ENCODE measurements at regions not wholly inside any gene's neighbourhood (a gene's known extent, or its start where the extent isn't known, plus 50 kb on each side); places are given as distances from the start of the nearest gene placed in this dataset.

DNA sequence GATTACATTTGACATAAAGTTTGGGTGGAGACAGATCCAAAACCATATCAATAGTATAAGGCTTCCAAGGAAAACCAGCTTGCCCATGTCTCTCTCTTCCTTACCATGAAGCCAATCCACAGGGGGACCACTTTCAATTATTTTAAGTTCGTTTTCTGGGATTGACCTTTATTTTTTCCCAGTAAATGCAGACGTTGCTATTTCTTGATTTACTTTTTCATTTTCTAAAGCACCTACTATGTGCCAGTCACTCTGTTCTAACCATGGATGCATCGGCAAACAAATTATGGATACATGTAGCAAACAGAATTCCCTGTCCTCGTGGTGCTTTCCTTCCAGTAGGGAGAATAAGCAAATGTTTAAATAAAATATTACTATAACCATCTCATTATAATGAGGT is 65.8 kb upstream of the KCNA1 start:
- Histone ChIP-seq H3K4me1 (ENCODE audit: insufficient read depth, low read length) (no peaks in the 10 kb centered on the region), H3K27ac (ENCODE audit: low read depth, low read length) (no peak overlapping the region), H3K36me3 (ENCODE audit: insufficient read depth, low read length) (no peaks in the 10 kb centered on the region), H3K9me3 (ENCODE audit: low read length) (no peaks in the 10 kb centered on the region), H3K9ac (ENCODE audit: low read length) (no peak overlapping the region), H3K27me3 (ENCODE audit: control insufficient read depth in 1 of 2, insufficient read depth in 2 of 2, low read length in 2 of 2) (no peaks in the 10 kb centered on the region), H3K4me3 (ENCODE audit: low read depth in 1 of 2, low read length in 2 of 2) (no peak overlapping the region)

DNA sequence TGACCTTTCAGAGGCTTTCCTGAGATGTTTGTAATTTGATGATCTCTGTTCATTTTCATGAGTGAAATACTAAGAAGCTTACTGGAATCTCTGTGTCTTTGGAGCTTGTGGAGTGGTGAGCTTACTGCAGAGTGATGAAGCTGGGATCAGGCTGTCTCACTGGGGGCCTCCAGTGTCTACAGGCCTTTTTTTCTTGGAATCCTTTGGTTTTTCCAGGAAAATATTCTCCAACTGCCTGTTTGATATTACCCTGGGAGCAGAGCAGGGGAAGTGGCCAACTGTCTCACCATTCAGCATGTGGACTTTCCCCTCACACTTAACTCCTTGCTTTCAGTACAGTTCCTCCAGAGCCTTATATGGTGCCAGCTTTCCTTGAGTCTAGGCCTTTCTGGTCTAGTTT is 62.0 kb upstream of the KCNA1 start:
- Histone ChIP-seq H3K27ac (ENCODE audit: low read depth, low read length) (no peak overlapping the region), H3K27me3 (ENCODE audit: control insufficient read depth in 1 of 2, insufficient read depth in 2 of 2, low read length in 2 of 2) (no peaks in the 10 kb centered on the region), H3K9me3 (ENCODE audit: low read length) (no peaks in the 10 kb centered on the region), H3K36me3 (ENCODE audit: insufficient read depth, low read length) (no peaks in the 10 kb centered on the region), H3K4me1 (ENCODE audit: insufficient read depth, low read length) (no peaks in the 10 kb centered on the region), H3K4me3 (ENCODE audit: low read depth in 1 of 2, low read length in 2 of 2) (no peak overlapping the region), H3K9ac (ENCODE audit: low read length) (no peak overlapping the region)

DNA sequence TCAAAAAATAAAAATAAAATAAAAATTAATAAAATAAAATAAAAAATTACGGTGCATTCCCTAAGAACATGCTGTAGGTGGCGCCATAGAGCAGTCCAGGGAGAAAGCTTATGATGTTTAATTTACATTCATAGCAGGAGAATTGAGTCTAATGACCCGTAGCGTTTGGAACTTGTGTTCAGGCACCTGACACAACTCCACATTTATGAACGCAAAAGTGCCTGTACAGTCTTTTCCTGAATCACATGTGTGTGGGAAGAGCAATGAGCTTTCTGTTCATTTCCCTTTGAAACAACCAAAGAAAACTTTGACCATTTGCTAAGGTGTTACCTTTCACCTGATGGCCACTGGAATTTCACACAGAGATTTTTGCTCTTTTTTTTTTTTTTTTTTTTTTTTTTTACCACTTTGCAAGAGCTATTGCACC is 60.6 kb upstream of the KCNA1 start:
- Histone ChIP-seq H3K27me3 (ENCODE audit: control insufficient read depth in 1 of 2, insufficient read depth in 2 of 2, low read length in 2 of 2) (no peaks in the 10 kb centered on the region), H3K4me3 (ENCODE audit: low read depth in 1 of 2, low read length in 2 of 2) (no peak overlapping the region), H3K27ac (ENCODE audit: low read depth, low read length) (no peak overlapping the region), H3K4me1 (ENCODE audit: insufficient read depth, low read length) (no peaks in the 10 kb centered on the region), H3K9ac (ENCODE audit: low read length) (no peak overlapping the region), H3K9me3 (ENCODE audit: low read length) (no peaks in the 10 kb centered on the region), H3K36me3 (ENCODE audit: insufficient read depth, low read length) (no peaks in the 10 kb centered on the region)

DNA sequence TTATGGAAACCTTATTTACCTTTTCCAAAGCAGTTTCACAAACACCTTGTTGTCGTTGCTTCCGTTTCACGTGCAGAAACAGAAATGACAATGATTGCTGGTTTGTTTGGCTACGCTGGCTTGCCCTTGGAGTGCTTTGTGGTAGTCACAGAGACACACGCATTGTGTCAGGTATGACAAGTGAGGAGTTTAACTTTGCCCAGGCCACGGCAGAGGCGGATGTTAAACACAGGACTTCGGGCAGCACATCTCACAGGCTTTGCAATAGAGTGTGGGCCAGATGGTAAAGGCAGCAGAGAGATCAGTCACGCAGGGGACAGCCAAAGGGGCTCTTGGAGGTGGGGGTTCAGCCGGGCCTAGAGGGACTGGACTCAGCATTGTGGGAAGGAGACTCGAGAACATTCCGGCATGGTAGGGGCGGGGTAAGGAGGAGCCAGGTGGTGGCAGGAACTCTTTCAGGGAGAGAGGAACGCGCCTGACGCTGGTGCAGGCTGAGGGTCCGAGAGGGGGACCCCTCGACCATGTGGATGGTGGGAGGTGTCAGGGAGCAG is 59.8 kb upstream of the KCNA1 start:
- Histone ChIP-seq H3K36me3 (ENCODE audit: insufficient read depth, low read length) (no peaks in the 10 kb centered on the region), H3K4me1 (ENCODE audit: insufficient read depth, low read length) (no peaks in the 10 kb centered on the region), H3K27me3 (ENCODE audit: control insufficient read depth in 1 of 2, insufficient read depth in 2 of 2, low read length in 2 of 2) (no peaks in the 10 kb centered on the region)

DNA sequence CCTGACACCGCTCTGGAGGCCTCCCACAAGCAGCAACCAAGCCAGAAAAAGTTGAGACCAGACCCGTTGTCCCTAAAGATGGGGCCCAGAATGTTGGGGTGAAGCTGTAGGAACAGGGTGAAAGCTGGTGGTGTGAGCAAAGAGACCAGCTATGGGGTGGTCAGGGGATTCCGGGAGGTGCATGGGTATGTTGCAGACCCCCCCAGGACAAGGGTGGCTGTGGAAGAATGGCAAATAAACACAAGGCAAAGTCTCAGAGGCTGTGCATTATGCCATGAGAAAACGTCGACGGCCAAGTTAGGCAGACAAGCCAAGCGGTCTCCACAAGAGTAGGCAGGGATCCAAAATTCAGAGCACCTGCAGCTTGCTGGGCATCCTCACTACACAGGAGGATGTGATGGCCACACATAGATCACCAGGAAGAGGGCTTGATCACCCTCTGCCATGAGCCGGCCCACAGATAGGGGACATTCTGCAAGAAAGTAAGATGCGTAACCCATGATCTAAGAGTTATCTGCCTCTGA is 58.8 kb upstream of the KCNA1 start:
- Histone ChIP-seq H3K36me3 (ENCODE audit: insufficient read depth, low read length) (no peaks in the 10 kb centered on the region), H3K27ac (ENCODE audit: low read depth, low read length) (no peak overlapping the region), H3K27me3 (ENCODE audit: control insufficient read depth in 1 of 2, insufficient read depth in 2 of 2, low read length in 2 of 2) (no peaks in the 10 kb centered on the region), H3K9me3 (ENCODE audit: low read length) (no peaks in the 10 kb centered on the region), H3K4me1 (ENCODE audit: insufficient read depth, low read length) (no peaks in the 10 kb centered on the region), H3K9ac (ENCODE audit: low read length) (no peak overlapping the region), H3K4me3 (ENCODE audit: low read depth in 1 of 2, low read length in 2 of 2) (no peak overlapping the region)

More for the DNA sequence above, 59.8 kb upstream of the KCNA1 start:
- Histone ChIP-seq H3K27ac (ENCODE audit: low read depth, low read length) (no peak overlapping the region), H3K9me3 (ENCODE audit: low read length) (no peaks in the 10 kb centered on the region), H3K9ac (ENCODE audit: low read length) (no peak overlapping the region), H3K4me3 (ENCODE audit: low read depth in 1 of 2, low read length in 2 of 2) (no peak overlapping the region)

DNA sequence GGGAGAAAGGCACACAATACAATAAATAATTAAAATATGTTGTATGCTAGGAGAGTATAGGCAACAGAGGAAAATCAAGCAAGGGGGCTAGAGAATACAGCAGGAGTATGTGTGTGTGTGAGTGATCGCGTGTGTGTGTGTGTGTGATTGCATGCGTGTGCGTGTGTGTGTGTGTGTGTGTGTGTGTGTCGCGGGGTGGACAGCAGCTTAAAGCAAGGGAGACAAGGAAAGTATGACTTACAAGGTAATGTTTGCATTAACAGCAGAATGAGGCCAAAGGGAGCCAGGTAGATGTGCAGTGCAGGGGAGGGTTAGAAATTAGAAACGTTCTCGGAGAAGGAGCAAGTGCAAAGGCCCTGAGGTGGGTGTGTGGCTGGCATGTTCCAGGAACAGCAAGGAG is 57.4 kb upstream of the KCNA1 start:
- peaks cover under 1% of the 10 kb centered on the region for H3K4me1 ChIP-seq (ENCODE audit: insufficient read depth, low read length)
- no peak overlapping the region for H3K9ac ChIP-seq (ENCODE audit: low read length)
- H3K36me3 ChIP-seq (ENCODE audit: insufficient read depth, low read length): no peaks in the 10 kb centered on the region
- no peak overlapping the region for H3K4me3 ChIP-seq (ENCODE audit: low read depth in 1 of 2, low read length in 2 of 2)
- no peak overlapping the region for H3K27ac ChIP-seq (ENCODE audit: low read depth, low read length)
- no peaks in the 10 kb centered on the region for H3K9me3 ChIP-seq (ENCODE audit: low read length)
- no peaks in the 10 kb centered on the region for H3K27me3 ChIP-seq (ENCODE audit: control insufficient read depth in 1 of 2, insufficient read depth in 2 of 2, low read length in 2 of 2)

DNA sequence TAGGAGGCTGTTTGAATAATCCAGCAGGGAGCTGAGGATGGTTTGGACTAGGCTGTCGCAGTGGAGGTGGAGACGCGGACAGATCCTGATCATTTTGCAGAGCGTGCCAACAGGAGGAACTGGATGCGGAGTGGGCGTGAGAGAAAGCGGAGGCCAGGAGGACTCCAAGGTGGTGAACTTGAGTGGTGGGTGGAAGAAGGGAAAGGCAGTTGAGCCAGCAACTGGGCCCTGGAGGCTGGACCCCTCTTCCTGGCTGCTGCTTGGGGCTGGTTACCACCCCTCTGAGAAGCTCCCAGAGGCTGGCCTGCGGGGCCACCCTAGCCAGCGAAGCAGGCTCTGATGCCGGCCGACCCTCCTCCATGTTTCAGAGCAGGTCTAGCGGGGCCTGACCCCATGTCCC is 56.8 kb upstream of the KCNA1 start:
- Histone ChIP-seq H3K9me3 (ENCODE audit: low read length) (no peaks in the 10 kb centered on the region), H3K27me3 (ENCODE audit: control insufficient read depth in 1 of 2, insufficient read depth in 2 of 2, low read length in 2 of 2) (no peaks in the 10 kb centered on the region), H3K36me3 (ENCODE audit: insufficient read depth, low read length) (no peaks in the 10 kb centered on the region), H3K27ac (ENCODE audit: low read depth, low read length) (no peak overlapping the region), H3K4me3 (ENCODE audit: low read depth in 1 of 2, low read length in 2 of 2) (no peak overlapping the region), H3K4me1 (ENCODE audit: insufficient read depth, low read length) (peaks cover 6% of the 10 kb centered on the region), H3K9ac (ENCODE audit: low read length) (no peak overlapping the region)

DNA sequence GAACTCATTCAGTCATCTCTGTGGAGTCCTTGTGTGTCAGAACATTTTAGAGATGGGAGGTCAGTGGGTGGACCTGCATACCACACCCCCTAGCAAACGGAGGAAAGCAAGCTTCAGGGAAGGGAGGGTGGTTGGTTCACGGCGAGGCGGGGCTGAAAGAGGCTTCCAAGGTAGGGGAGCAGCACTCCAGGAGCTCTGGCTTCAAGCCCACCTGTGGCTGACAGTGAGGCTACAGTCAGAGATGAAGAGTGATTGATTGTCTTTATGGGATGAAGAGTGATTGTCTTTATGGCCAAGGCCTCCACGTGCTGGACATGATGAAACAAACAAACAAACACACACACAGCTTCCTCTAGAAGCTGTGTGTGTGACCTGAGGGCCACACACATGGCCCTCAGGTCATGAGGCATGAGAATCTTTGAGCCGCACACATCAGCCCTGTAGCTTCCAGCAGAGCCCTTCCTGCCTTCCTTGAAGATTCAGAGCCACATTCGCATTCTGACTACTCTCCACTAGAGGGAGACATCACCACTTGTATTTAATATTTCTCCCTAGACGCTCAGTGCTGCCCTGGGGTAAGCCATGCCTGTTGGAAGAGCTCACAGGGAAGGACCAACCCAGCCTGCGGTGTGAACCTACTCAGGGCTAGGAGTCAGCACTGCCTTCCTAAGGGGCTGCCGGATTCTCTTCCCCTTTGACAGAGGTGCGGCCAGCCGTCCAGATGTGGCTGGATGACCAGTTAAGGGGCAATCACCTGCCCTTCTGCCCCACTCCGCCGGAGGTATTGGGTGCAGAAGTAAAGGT is 54.4 kb upstream of the KCNA1 start:
- Histone ChIP-seq H3K27me3 (ENCODE audit: control insufficient read depth in 1 of 2, insufficient read depth in 2 of 2, low read length in 2 of 2) (no peaks in the 10 kb centered on the region), H3K9ac (ENCODE audit: low read length) (no peak overlapping the region), H3K9me3 (ENCODE audit: low read length) (no peaks in the 10 kb centered on the region), H3K4me1 (ENCODE audit: insufficient read depth, low read length) (peaks cover 23% of the 10 kb centered on the region), H3K27ac (ENCODE audit: low read depth, low read length) (no peak overlapping the region), H3K4me3 (ENCODE audit: low read depth in 1 of 2, low read length in 2 of 2) (no peak overlapping the region), H3K36me3 (ENCODE audit: insufficient read depth, low read length) (no peaks in the 10 kb centered on the region)

DNA sequence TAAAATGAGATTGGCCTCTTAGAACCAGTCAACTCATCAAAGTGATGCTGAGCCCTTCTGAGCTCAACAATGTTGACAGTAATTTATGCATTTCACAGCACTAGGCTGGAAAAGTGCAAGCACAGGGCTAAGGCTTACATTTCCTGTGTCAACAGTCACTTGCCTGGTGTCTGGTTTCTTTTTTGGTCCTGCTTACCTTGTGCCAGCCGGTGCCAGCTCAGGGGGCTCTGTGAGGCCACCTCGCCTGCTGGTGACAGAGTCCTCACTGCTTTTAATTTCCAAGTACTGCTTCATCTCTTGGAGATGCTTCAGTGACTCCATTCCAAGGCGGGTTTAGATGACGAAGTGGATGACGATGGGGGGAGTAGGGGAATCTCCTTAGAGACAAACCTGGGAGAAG is 53.1 kb upstream of the KCNA1 start:
- H3K9ac ChIP-seq (ENCODE audit: low read length): no peak overlapping the region
- no peak overlapping the region for H3K4me3 ChIP-seq (ENCODE audit: low read depth in 1 of 2, low read length in 2 of 2)
- no peak overlapping the region for H3K27ac ChIP-seq (ENCODE audit: low read depth, low read length)
- no peaks in the 10 kb centered on the region for H3K9me3 ChIP-seq (ENCODE audit: low read length)
- no peaks in the 10 kb centered on the region for H3K36me3 ChIP-seq (ENCODE audit: insufficient read depth, low read length)
- H3K4me1 ChIP-seq (ENCODE audit: insufficient read depth, low read length): peaks cover 25% of the 10 kb centered on the region
- H3K27me3 ChIP-seq (ENCODE audit: control insufficient read depth in 1 of 2, insufficient read depth in 2 of 2, low read length in 2 of 2): no peaks in the 10 kb centered on the region

DNA sequence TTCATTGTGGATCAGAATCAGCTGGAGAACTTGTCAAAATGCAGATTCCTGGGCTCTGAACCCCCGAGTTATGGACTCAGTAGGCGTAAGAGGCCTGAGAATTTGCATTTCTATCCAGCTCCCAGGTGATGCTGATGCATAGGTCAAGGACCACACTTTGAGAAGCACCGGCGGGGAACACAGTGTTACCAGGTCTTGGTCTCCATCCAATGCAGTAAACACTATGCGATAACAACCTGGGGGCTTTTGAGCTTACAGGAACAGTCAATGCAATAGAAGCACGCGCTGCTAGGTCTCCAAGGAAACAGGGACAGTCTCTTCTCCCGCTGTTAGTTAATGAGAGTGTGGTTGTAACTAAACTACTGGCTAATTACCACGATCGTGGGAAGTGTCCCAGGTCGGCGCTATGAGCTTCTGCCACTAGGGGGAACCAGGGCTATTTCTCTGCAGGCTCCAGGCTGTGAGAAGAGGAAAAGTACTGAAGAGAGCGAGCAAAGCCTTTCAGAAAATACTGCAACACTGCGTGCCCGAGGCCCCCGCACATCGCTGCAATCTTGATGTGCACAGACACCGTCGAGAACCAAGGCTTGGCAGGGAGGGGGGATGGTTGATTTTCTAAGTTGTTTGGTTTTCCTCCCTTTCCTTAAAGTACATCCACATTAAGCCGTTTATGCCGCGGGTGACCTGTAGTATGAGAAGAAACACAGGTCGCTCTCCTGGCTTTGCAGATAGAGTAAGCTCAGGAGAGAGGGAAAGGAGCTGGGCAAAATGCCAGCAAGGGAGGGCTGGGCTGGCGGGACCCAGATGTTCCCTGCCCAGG is 52.0 kb upstream of the KCNA1 start:
- Histone ChIP-seq H3K9ac (ENCODE audit: low read length) (no peak overlapping the region), H3K27me3 (ENCODE audit: control insufficient read depth in 1 of 2, insufficient read depth in 2 of 2, low read length in 2 of 2) (no peaks in the 10 kb centered on the region), H3K27ac (ENCODE audit: low read depth, low read length) (no peak overlapping the region), H3K9me3 (ENCODE audit: low read length) (no peaks in the 10 kb centered on the region), H3K36me3 (ENCODE audit: insufficient read depth, low read length) (no peaks in the 10 kb centered on the region), H3K4me1 (ENCODE audit: insufficient read depth, low read length) (peaks cover 25% of the 10 kb centered on the region), H3K4me3 (ENCODE audit: low read depth in 1 of 2, low read length in 2 of 2) (peak overlapping the region in 1 of 2 donors; percentile 57)

DNA sequence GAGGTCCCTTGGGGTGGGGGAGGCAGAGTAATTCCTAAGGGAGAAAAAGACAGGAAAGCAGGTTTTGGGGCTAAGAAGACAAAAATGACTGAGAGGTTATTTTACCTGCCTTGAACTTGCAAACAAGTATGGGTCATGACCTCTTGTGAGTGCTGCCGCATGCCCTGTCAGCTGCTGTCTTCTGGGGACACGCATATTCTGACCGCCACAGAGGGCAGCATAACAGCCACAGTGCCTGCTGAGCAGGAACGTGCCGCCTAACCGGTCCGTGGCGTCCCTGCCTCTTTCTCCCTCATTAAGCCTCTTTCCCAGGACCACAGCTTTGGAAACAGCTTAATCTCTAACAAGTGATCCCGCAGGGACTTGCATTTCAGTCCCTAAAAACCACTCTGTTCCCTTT is 51.3 kb upstream of the KCNA1 start:
- Histone ChIP-seq H3K27ac (ENCODE audit: low read depth, low read length) (no peak overlapping the region), H3K9me3 (ENCODE audit: low read length) (no peaks in the 10 kb centered on the region), H3K4me3 (ENCODE audit: low read depth in 1 of 2, low read length in 2 of 2) (peak overlapping the region in 1 of 2 donors; percentile 57), H3K27me3 (ENCODE audit: control insufficient read depth in 1 of 2, insufficient read depth in 2 of 2, low read length in 2 of 2) (no peaks in the 10 kb centered on the region), H3K9ac (ENCODE audit: low read length) (no peak overlapping the region), H3K4me1 (ENCODE audit: insufficient read depth, low read length) (peaks cover 25% of the 10 kb centered on the region), H3K36me3 (ENCODE audit: insufficient read depth, low read length) (no peaks in the 10 kb centered on the region)

Data from muscle layer of colon (tissue), 2 donors.